ENCODE measurements at regions not wholly inside any gene's neighbourhood (a gene's known extent, or its start where the extent isn't known, plus 50 kb on each side); places are given as distances from the start of the nearest gene placed in this dataset.
"Not testable (repeated sequence)": the region's sequence is repeated elsewhere in the genome, so short reads cannot be mapped to it uniquely, and the experiment has no call there.

GRCh38 chr5:112483704-112484103 lies 64.6 kb upstream of the EPB41L4A start:
- WGBS, 2 donors, result 82 to 87% methylated on average over 2 of the region's 2 CpGs
- TF ChIP-seq POLR2A (IDR thresholded peaks at IDR 0.05) (no peak), CTCF (IDR thresholded peaks at IDR 0.05) (no peak)
- intact Hi-C loops (cut with DNase I; ENCODE audit: low total_unique reads), result no loop called here
- Histone ChIP-seq H3K27ac (no peak overlapping the region), H3K36me3 (ENCODE audit: low read depth, missing control alignments) (no peaks in the 10 kb centered on the region), H3K9me3 (no peaks in the 10 kb centered on the region), H3K4me3 (no peak overlapping the region), H3K27me3 (no peaks in the 10 kb centered on the region), H3K4me1 (no peaks in the 10 kb centered on the region)
- no peak for DNase-seq

GRCh38 chr5:112485934-112486355 lies 66.9 kb upstream of the EPB41L4A start:
- Histone ChIP-seq H3K27ac (no peak overlapping the region), H3K36me3 (ENCODE audit: low read depth, missing control alignments) (no peaks in the 10 kb centered on the region), H3K4me1 (no peaks in the 10 kb centered on the region), H3K9me3 (no peaks in the 10 kb centered on the region), H3K4me3 (no peak overlapping the region), H3K27me3 (no peaks in the 10 kb centered on the region)
- DNase-seq, result no peak
- intact Hi-C loops (cut with DNase I; ENCODE audit: low total_unique reads), result no loop called here
- 30 to 56% methylated on average over 2 of the region's 2 CpGs for WGBS, 2 donors
- TF ChIP-seq POLR2A (IDR thresholded peaks at IDR 0.05) (no peak), CTCF (IDR thresholded peaks at IDR 0.05) (no peak)

GRCh38 chr5:112491257-112491656 lies 72.2 kb upstream of the EPB41L4A start:
- Histone ChIP-seq H3K4me3 (no peak overlapping the region), H3K9me3 (no peaks in the 10 kb centered on the region), H3K27ac (no peak overlapping the region), H3K27me3 (no peaks in the 10 kb centered on the region), H3K36me3 (ENCODE audit: low read depth, missing control alignments) (no peaks in the 10 kb centered on the region), H3K4me1 (no peaks in the 10 kb centered on the region)
- intact Hi-C loops (cut with DNase I; ENCODE audit: low total_unique reads), result no loop called here
- 73 to 82% methylated on average over 5 of the region's 5 CpGs for WGBS, 2 donors
- TF ChIP-seq CTCF (IDR thresholded peaks at IDR 0.05) (peak in 2 of 3 experiments; percentile 22 to 37), POLR2A (IDR thresholded peaks at IDR 0.05) (no peak)
- no peak for DNase-seq

- TF ChIP-seq CTCF (IDR thresholded peaks at IDR 0.05) (peak in 1 of 3 experiments; percentile 14), POLR2A (IDR thresholded peaks at IDR 0.05) (no peak)
- Histone ChIP-seq H3K27ac (no peak overlapping the region), H3K9me3 (no peaks in the 10 kb centered on the region), H3K4me3 (no peak overlapping the region), H3K27me3 (no peaks in the 10 kb centered on the region), H3K4me1 (no peaks in the 10 kb centered on the region), H3K36me3 (ENCODE audit: low read depth, missing control alignments) (no peaks in the 10 kb centered on the region)
- intact Hi-C loops (cut with DNase I; ENCODE audit: low total_unique reads), result no loop called here
- 41 to 42% methylated on average over 7 of the region's 7 CpGs for WGBS, 2 donors
- peak; percentile 47 for DNase-seq
Measured at GRCh38 chr5:112492291-112492690, 73.2 kb upstream of the EPB41L4A start.

- WGBS, 2 donors, result 79 to 87% methylated on average over 3 to 8 of the region's 8 CpGs
- intact Hi-C loops (cut with DNase I; ENCODE audit: low total_unique reads); H3K36me3 ChIP-seq (ENCODE audit: low read depth, missing control alignments); H3K27me3 ChIP-seq; H3K4me3 ChIP-seq; H3K4me1 ChIP-seq; H3K27ac ChIP-seq; H3K9me3 ChIP-seq; DNase-seq: not testable (repeated sequence)
Measured at GRCh38 chr5:112503749-112504501, 84.8 kb upstream of the EPB41L4A start.

- H3K4me3 ChIP-seq; H3K4me1 ChIP-seq; intact Hi-C loops (cut with DNase I; ENCODE audit: low total_unique reads); H3K27me3 ChIP-seq; H3K27ac ChIP-seq; DNase-seq; H3K36me3 ChIP-seq (ENCODE audit: low read depth, missing control alignments); H3K9me3 ChIP-seq: not testable (repeated sequence)
Measured at GRCh38 chr5:112509097-112509496, 90.0 kb upstream of the EPB41L4A start.
